H1 (cell line): ENCODE measurements at regions not wholly inside any gene's neighbourhood (a gene's known extent, or its start where the extent isn't known, plus 50 kb on each side); places are given as distances from the start of the nearest gene placed in this dataset.
A peak's percentile ranks its signal among the peaks of the same experiment; 100 is the strongest.

Source experiments
- CTCF ChIA-PET: fragments of 300-600 bp; sonication (Branson Sonifier 250); formaldehyde crosslinking; loops from one replicate; lab custom pipeline; 2021; ENCODE audit not compliant: partially characterized antibody; lab: Charles Lee
- POLR2A ChIA-PET: fragments of 300-600 bp; sonication (Branson Sonifier 250); formaldehyde crosslinking; loops from one replicate; lab custom pipeline; 2021; ENCODE audit warnings: inconsistent platforms; ENCODE audit not compliant: partially characterized antibody; lab: Charles Lee
- DNase-seq, 2 experiments: peaks; one replicate each; pipeline versions ENCODE4 v3.0.0 to v3.0.0-alpha.2; 2010 to 2022; ENCODE audit warnings: low spot score in 2 of 2, low read depth in 1 of 2, mixed read lengths in 1 of 2
- FAIRE-seq: peaks from 2 replicates; lab custom pipeline; 2011; peaks lifted over from hg19 to GRCh38; lab: Jason Lieb, UNC
- H2AFZ ChIP-seq: 2 replicates; pipeline ENCODE4 v1.8.1; 2012; ENCODE audit warnings: low read length, inconsistent platforms
- H2AK5ac ChIP-seq: 2 replicates; pipeline ENCODE4 v1.6.1; 2013; ENCODE audit warnings: low read depth, low read length
- H2BK120ac ChIP-seq: replicated peaks from 2 replicates; pipeline ENCODE3; 2013; ENCODE audit warnings: low read depth, low read length, inconsistent platforms
- H2BK12ac ChIP-seq: 2 replicates; pipeline ENCODE4 v1.6.1; 2013; ENCODE audit warnings: low read depth, low read length
- H2BK15ac ChIP-seq: 2 replicates; pipeline ENCODE4 v1.6.1; 2013; ENCODE audit warnings: low read length
- H2BK20ac ChIP-seq: 2 replicates; pipeline ENCODE4 v1.6.1; 2013; ENCODE audit warnings: low read length
- H2BK5ac ChIP-seq: 2 replicates; pipeline ENCODE4 v1.6.1; 2013; ENCODE audit warnings: low read depth, low read length
- H3K14ac ChIP-seq: 2 replicates; pipeline ENCODE4 v1.6.1; 2013; ENCODE audit warnings: inconsistent platforms; ENCODE audit not compliant: insufficient read length
- H3K18ac ChIP-seq: 2 replicates; pipeline ENCODE4 v1.6.1; 2013; ENCODE audit warnings: low read length; ENCODE audit errors: extremely low read depth
- H3K23ac ChIP-seq: 2 replicates; pipeline ENCODE4 v1.6.1; 2013; ENCODE audit warnings: inconsistent platforms; ENCODE audit not compliant: insufficient read length
- H3K23me2 ChIP-seq: 2 replicates; pipeline ENCODE4 v1.6.1; 2013; ENCODE audit warnings: low read depth, low read length
- H3K27ac ChIP-seq: 2 replicates; pipeline ENCODE4 v1.6.1; 2011; ENCODE audit warnings: low read depth, low read length, inconsistent platforms
- H3K27me3 ChIP-seq, 4 experiments: replicated peaks in 1 of 4; 1 replicate in 1 of 4; 2 replicates in 3 of 4; pipeline versions ENCODE4 v1.6.1 to v1.8.1; 2011 to 2013; ENCODE audit warnings: low read length in 3 of 4, mild to moderate bottlenecking in 3 of 4, inconsistent platforms in 2 of 4, mixed read lengths in 2 of 4, moderate library complexity in 1 of 4; ENCODE audit not compliant: control insufficient read depth in 3 of 4, insufficient read depth in 3 of 4; ENCODE audit errors: extremely low read depth in 1 of 4
- H3K36me3 ChIP-seq, 4 experiments: 2 replicates each; pipeline versions ENCODE4 v1.6.1 to v1.8.1; 2011 to 2013; ENCODE audit warnings: mild to moderate bottlenecking in 4 of 4, low read length in 3 of 4, moderate library complexity in 2 of 4, control low read depth in 1 of 4, inconsistent platforms in 1 of 4; ENCODE audit not compliant: insufficient read depth in 4 of 4, control insufficient read depth in 2 of 4
- H3K4ac ChIP-seq: replicated peaks from 2 replicates; pipeline ENCODE3; 2013; ENCODE audit warnings: low read length, low read depth, mixed read lengths, inconsistent platforms; ENCODE audit not compliant: insufficient read length
- H3K4me1 ChIP-seq, 4 experiments: replicated peaks in 1 of 4; 1 replicate in 1 of 4; 2 replicates in 3 of 4; pipeline versions ENCODE4 v1.6.1 to v1.8.1; 2011 to 2013; ENCODE audit warnings: low read length in 3 of 4, inconsistent platforms in 2 of 4, mixed read lengths in 1 of 4; ENCODE audit not compliant: insufficient read depth in 4 of 4, control insufficient read depth in 3 of 4
- H3K4me2 ChIP-seq, 2 experiments: 2 replicates each; pipeline versions ENCODE4 v1.6.1 to v1.8.1; 2011 to 2013; ENCODE audit warnings: low read depth in 2 of 2, low read length in 2 of 2, control low read depth in 1 of 2, inconsistent platforms in 1 of 2, mild to moderate bottlenecking in 1 of 2; ENCODE audit not compliant: insufficient read depth in 1 of 2
- H3K4me3 ChIP-seq, 4 experiments: fragments of 200-600, 300-600 bp in 1 of 4; sonication (generic), shearing (Covaris generic), sonication (Bioruptor Twin) in 1 of 4; 2 replicates each; pipeline versions ENCODE4 v1.5.1 to v1.8.1; 2011 to 2016; ENCODE audit warnings: low read length in 4 of 4, low read depth in 3 of 4, control low read depth in 2 of 4, inconsistent platforms in 2 of 4, mild to moderate bottlenecking in 2 of 4, mixed read lengths in 1 of 4, moderate library complexity in 1 of 4; ENCODE audit not compliant: insufficient read depth in 2 of 4; ENCODE audit errors: extremely low read depth in 1 of 4
- H3K56ac ChIP-seq: replicated peaks from 2 replicates; pipeline ENCODE3; 2013; ENCODE audit warnings: low read depth, mild to moderate bottlenecking, mixed read lengths, low read length, inconsistent platforms; ENCODE audit not compliant: insufficient read length
- H3K79me1 ChIP-seq: 2 replicates; pipeline ENCODE4 v1.6.1; 2013; ENCODE audit warnings: low read depth, low read length, control low read depth
- H3K79me2 ChIP-seq, 2 experiments: 2 replicates each; pipeline versions ENCODE4 v1.6.1 to v1.8.1; 2012 to 2013; ENCODE audit warnings: low read length in 2 of 2, mild to moderate bottlenecking in 2 of 2, inconsistent platforms in 1 of 2; ENCODE audit not compliant: insufficient read depth in 2 of 2, control insufficient read depth in 1 of 2
- H3K9ac ChIP-seq, 4 experiments: replicated peaks in 1 of 4; 1 replicate in 1 of 4; 2 replicates in 3 of 4; pipeline versions ENCODE4 v1.6.1 to v1.8.1; 2011 to 2013; ENCODE audit warnings: low read depth in 3 of 4, low read length in 3 of 4, control low read depth in 2 of 4, mild to moderate bottlenecking in 2 of 4, moderate library complexity in 2 of 4, inconsistent platforms in 1 of 4; ENCODE audit errors: extremely low read depth in 1 of 4
- H3K9me3 ChIP-seq, 2 experiments: 2 replicates each; pipeline versions ENCODE4 v1.6.1 to v1.8.1; 2012 to 2013; ENCODE audit warnings: mild to moderate bottlenecking in 2 of 2, moderate library complexity in 2 of 2, control low read depth in 1 of 2, inconsistent platforms in 1 of 2, low read depth in 1 of 2, low read length in 1 of 2, mixed read lengths in 1 of 2; ENCODE audit not compliant: insufficient read depth in 2 of 2
- H4K20me1 ChIP-seq, 2 experiments: replicated peaks in 1 of 2; 2 replicates each; pipeline versions ENCODE3 to v1.8.1; 2011 to 2013; ENCODE audit warnings: inconsistent platforms in 2 of 2, low read length in 2 of 2, mild to moderate bottlenecking in 1 of 2; ENCODE audit not compliant: insufficient read depth in 2 of 2, control insufficient read depth in 1 of 2
- H4K5ac ChIP-seq: 2 replicates; pipeline ENCODE4 v1.6.1; 2013; ENCODE audit warnings: low read length, low read depth, mixed read lengths, inconsistent platforms; ENCODE audit not compliant: insufficient read length
- H4K8ac ChIP-seq: 2 replicates; pipeline ENCODE4 v1.8.0; 2013; ENCODE audit warnings: mild to moderate bottlenecking, moderate library complexity, low read length, inconsistent platforms; ENCODE audit not compliant: insufficient read depth; ENCODE audit errors: extremely low read depth
- H4K91ac ChIP-seq: replicated peaks from 2 replicates; pipeline ENCODE3; 2013; ENCODE audit warnings: low read length, mixed read lengths, inconsistent platforms; ENCODE audit not compliant: insufficient read length
- BRCA1 ChIP-seq: IDR thresholded peaks from 2 replicates; pipeline ENCODE4 v1.6.1; 2012; ENCODE audit warnings: low read depth, low read length, improper control_type of control experiment
- CBX5 ChIP-seq: fragments of 300-800, 300-1000 bp; sonication (generic); IDR thresholded peaks from 2 replicates; pipeline ENCODE4 v1.7.1; 2016; ENCODE audit warnings: antibody characterized with exemption, low read length, low read depth
- TCF12 ChIP-seq: IDR thresholded peaks from 2 replicates; pipeline ENCODE4 v1.6.1; 2011; ENCODE audit warnings: low read depth, mild to moderate bottlenecking, low read length
- WGBS, 2 experiments: shearing (Covaris generic) in 1 of 2; methylation state at CpG; one replicate each; pipeline versions ENCODE4 v1.1.6 to v1.1.7; 2013 to 2015; ENCODE audit warnings: low lambda C conversion rate in 2 of 2, mixed read lengths in 2 of 2, inconsistent platforms in 1 of 2, low coverage in 1 of 2, missing lambda C conversion rate in 1 of 2; ENCODE audit not compliant: insufficient replicate concordance in 2 of 2, insufficient coverage in 1 of 2, insufficient read length in 1 of 2; ENCODE audit errors: extremely low coverage in 1 of 2, missing lambda C conversion rate in 1 of 2; 5-methylcytosine and 5-hydroxymethylcytosine counted together

- Histone ChIP-seq H2BK5ac (no peak overlapping the region), H3K9me3 (peaks cover 0 to 3% of the 10 kb centered on the region in 2 experiments; a peak in 1 of 4 replicates), H2AK5ac (no peak overlapping the region), H3K36me3 (no peaks in the 10 kb centered on the region), H4K20me1 (no peaks in the 10 kb centered on the region), H3K4me2 (peak overlapping the region; percentile 29 to 49; a peak in 2 of 4 replicates), H2BK12ac (no peak overlapping the region), H4K91ac (no peak overlapping the region)
- POLR2A ChIA-PET = no interaction called here
- peak; percentile 13 for FAIRE-seq
- TF ChIP-seq CBX5 = no peak
- TF ChIP-seq BRCA1 = no peak
- TF ChIP-seq TCF12 = 0 out of 2 replicates have a peak, but pooled peaks have one; percentile 10
- TF ChIP-seq, all 59 proteins: peak for 1
- DNase-seq = peak; percentile 10 to 48
- H3K4ac ChIP-seq = no peak overlapping the region
- H3K18ac ChIP-seq = no peak overlapping the region
- H2BK15ac ChIP-seq = no peak overlapping the region
- no peak overlapping the region for H3K23ac ChIP-seq
- no peak overlapping the region for H3K27ac ChIP-seq
- peaks cover 0 to 11% (median under 1%) of the 10 kb centered on the region in 4 experiments; a peak in 5 of 7 replicates for H3K27me3 ChIP-seq
- H2BK120ac ChIP-seq = no peak overlapping the region
- no peaks in the 10 kb centered on the region for H3K79me2 ChIP-seq
- H4K8ac ChIP-seq = no peak overlapping the region
- H3K79me1 ChIP-seq = no peaks in the 10 kb centered on the region
- peaks cover 0 to 3% (median 0%) of the 10 kb centered on the region in 4 experiments; a peak in 2 of 7 replicates for H3K4me1 ChIP-seq
- no peak overlapping the region for H2BK20ac ChIP-seq
- no peak overlapping the region for H2AFZ ChIP-seq
- H3K4me3 ChIP-seq = no peak overlapping the region
- no peaks in the 10 kb centered on the region for H3K23me2 ChIP-seq
- no peak overlapping the region for H3K14ac ChIP-seq
- no peak overlapping the region for H3K9ac ChIP-seq
- H3K56ac ChIP-seq = no peak overlapping the region
- CTCF ChIA-PET = no interaction called here
- no peak overlapping the region for H4K5ac ChIP-seq
- WGBS, 2 experiments = 41% methylated on average over 5 of the region's 5 CpGs; no CpG with 5 or more reads in 1 of the 2 experiments
Observed at GRCh38 chr10:8840356-8840755, 785.9 kb downstream of the GATA3 start.
